ENCODE measurements at regions not wholly inside any gene's neighbourhood (a gene's known extent, or its start where the extent isn't known, plus 50 kb on each side); places are given as distances from the start of the nearest gene placed in this dataset.
"Not testable (repeated sequence)": the region's sequence is repeated elsewhere in the genome, so short reads cannot be mapped to it uniquely, and the experiment has no call there.

- DNase-seq (ENCODE audit: low read depth, low spot score) = not testable (repeated sequence)
Observed at GRCh38 chr1:146641534-146641933, 296.6 kb upstream of the NBPF12 start.

DNA sequence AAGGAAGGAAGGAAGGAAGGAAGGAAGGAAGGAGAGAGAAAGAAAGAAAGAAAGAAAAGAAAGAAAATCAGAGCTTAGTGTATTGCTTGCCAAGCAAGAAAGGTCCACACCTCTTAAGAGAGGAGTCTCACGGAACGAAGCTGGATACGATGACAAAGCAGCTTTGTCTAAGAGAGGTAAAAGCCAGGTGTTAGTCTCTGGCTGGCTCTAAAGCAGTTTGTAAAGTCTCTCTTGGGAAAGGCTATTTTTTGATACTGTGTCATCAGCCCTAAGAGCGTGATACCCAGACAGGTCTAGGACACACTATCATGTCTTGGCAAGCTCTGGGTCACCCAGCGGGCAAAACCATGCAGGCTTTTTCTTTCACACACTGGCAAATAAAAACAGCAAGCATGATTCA, 297.5 kb upstream of the NBPF12 start:
- not testable (repeated sequence) for DNase-seq (ENCODE audit: low read depth, low spot score)

- not testable (repeated sequence) for DNase-seq (ENCODE audit: low read depth, low spot score)
Observed at GRCh38 chr1:146630302-146630701, 307.8 kb upstream of the NBPF12 start.

- DNase-seq (ENCODE audit: low read depth, low spot score) = not testable (repeated sequence)
Observed at GRCh38 chr1:146618582-146618981, 319.5 kb upstream of the NBPF12 start.

GRCh38 chr1:146604681-146605080, 333.4 kb upstream of the NBPF12 start:
- DNase-seq (ENCODE audit: low read depth, low spot score) = not testable (repeated sequence)

GRCh38 chr1:146600720-146601307, 337.3 kb upstream of the NBPF12 start:
- not testable (repeated sequence) for DNase-seq (ENCODE audit: low read depth, low spot score)

GRCh38 chr1:146599906-146600305, 338.2 kb upstream of the NBPF12 start:
- not testable (repeated sequence) for DNase-seq (ENCODE audit: low read depth, low spot score)

- not testable (repeated sequence) for DNase-seq (ENCODE audit: low read depth, low spot score)
Observed at GRCh38 chr1:146581229-146581628, 352.4 kb upstream of the NOTCH2NLA start.

GRCh38 chr1:146567541-146567940, 338.7 kb upstream of the NOTCH2NLA start:
- not testable (repeated sequence) for DNase-seq (ENCODE audit: low read depth, low spot score)

DNA sequence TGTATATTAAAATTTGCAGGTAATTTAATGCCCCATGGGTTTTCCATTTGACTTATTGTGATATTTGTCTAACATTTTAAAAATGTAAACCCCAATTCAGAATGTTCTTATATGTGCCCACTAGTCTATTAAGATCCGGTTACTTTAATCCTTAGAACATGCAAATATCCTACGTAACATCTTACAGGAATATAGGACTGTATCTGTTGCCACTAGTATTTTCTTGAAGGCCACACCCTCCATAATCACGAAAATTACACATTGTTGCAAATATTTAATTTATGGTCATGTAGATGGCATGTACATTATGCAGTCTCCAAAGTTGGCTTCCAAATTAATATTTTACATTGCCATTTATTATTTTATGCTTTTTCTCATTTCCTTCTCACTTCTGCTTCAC, 329.2 kb upstream of the NOTCH2NLA start:
- DNase-seq (ENCODE audit: low read depth, low spot score) = not testable (repeated sequence)

GRCh38 chr1:146556405-146556804, 327.6 kb upstream of the NOTCH2NLA start:
- not testable (repeated sequence) for DNase-seq (ENCODE audit: low read depth, low spot score)

DNA sequence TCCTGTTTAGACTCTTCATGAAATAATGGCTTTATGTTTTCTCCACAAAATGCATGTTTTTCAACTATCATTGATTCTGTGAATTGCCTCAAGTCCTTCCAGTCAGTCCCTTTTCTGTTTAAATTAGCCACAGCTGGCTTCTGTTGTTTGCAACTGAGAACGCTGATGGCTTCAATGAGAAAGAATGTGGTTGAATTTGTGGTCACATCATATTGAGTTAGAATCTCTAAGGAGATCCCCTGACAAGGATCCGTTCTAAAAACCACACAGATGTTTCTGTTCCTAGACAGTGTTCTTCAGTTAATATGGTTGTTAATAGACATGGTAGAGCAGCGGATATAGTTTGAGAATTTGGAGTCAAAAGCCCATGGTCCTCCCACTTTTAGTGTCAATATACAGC, 323.6 kb upstream of the NOTCH2NLA start:
- DNase-seq (ENCODE audit: low read depth, low spot score) = not testable (repeated sequence)

DNA sequence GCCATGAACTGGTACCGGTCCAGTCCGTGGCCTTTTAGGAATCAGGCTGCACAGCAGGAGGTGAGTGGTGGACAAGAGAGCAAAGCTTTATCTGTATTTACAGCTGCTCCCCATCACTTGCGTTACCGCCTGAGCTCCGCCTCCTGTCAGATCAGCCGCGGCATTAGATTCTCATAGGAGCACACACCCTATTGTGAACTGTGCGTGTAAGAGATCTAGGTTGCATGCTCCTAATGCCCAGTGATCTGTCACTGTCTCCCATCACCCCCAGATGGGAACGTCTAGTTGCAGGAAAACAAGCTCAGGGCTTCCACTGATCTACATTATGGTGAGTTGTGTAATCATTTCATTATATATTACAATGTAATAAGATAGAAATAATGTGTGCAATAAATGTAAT, 319.9 kb upstream of the NOTCH2NLA start:
- not testable (repeated sequence) for DNase-seq (ENCODE audit: low read depth, low spot score)

DNA sequence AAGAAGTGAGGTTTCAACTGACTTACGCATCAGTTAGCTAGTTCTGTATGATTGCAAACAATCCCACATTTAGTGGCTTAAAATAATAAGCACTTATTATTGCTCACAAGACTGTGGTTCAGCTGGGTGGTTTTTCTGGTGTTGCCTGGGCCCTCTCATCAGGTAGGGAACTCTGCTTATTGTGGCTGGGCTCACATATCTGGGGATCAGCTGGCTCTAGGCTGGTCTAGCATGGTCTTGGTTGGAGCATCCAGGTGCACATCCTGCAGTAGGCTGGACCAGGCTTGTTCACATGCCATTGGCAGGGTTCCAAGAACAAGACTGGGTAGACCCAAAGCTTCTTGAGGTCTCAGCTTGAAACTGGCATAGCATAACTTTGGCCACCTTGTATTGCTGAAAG, 317.4 kb upstream of the NOTCH2NLA start:
- not testable (repeated sequence) for DNase-seq (ENCODE audit: low read depth, low spot score)

DNA sequence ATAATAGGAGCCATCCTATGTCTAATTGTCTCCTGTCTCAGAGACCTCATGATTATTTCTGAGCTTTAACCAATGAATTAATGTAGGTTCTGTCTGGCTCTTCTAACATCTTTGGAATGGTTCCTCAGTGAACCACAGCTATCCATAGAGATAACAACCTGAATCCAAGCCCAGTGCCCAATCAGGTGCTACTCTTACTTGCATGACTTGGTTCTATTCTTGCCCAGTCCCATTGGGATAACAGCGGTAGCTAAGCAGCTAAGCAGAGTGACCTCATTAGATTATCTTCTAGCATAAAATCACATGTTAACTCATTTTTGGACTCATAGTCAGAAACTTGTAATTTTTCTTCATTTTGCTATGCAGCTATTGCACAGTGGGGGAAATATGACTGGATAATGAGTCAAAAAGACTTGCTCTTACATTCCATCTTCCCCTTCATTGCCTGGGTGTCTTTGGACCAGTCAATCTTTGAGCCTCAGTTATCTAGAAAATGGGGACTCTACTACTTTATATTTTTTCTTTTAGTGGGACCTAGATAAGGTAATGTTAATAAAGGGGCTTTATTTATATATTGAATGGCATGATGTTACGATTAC, 309.1 kb upstream of the NOTCH2NLA start:
- DNase-seq (ENCODE audit: low read depth, low spot score) = not testable (repeated sequence)

GRCh38 chr1:146536028-146536427, 307.2 kb upstream of the NOTCH2NLA start:
- not testable (repeated sequence) for DNase-seq (ENCODE audit: low read depth, low spot score)

DNA sequence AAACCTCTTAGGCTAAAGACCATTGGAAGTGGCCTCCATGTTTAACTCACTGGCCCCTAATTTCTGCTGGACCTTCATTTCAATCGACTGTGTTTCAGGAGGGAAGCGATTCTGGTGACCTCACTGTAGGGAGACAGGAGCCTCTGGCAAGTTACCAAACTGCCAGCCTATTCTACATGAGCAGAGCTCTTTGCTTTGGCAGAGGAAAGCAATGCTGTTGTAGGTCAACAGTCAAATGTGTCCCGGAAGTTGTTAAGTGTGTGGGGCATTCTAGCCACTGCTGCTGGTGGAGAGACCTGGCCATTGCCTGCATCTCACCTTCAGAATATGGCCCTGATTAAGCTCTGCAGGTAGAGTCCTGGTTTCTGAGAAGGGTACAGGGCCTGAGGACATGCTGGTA, 306.8 kb upstream of the NOTCH2NLA start:
- DNase-seq (ENCODE audit: low read depth, low spot score) = not testable (repeated sequence)

DNA sequence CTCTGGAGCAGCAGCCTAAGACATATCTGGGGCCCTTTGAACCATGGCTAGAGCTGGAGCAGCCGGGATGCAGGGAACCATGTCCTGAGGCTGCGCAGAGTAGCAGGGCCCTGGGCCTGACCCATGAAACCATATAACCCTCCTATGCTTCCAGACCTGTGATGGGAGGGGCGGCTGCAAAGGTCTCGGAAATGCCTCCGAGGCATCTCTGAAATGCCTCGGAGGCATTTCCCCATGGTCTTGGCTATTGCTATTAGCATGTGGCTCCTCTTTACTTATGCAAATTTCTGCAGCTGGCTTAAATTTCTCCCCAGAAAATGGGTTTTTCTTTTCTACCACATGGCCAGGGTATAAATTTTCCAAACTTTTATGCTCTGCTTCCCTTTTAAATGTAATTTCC, 302.1 kb upstream of the NOTCH2NLA start:
- not testable (repeated sequence) for DNase-seq (ENCODE audit: low read depth, low spot score)

GRCh38 chr1:146522812-146523211, 294.0 kb upstream of the NOTCH2NLA start:
- not testable (repeated sequence) for DNase-seq (ENCODE audit: low read depth, low spot score)

GRCh38 chr1:146522345-146522744, 293.5 kb upstream of the NOTCH2NLA start:
- not testable (repeated sequence) for DNase-seq (ENCODE audit: low read depth, low spot score)

DNA sequence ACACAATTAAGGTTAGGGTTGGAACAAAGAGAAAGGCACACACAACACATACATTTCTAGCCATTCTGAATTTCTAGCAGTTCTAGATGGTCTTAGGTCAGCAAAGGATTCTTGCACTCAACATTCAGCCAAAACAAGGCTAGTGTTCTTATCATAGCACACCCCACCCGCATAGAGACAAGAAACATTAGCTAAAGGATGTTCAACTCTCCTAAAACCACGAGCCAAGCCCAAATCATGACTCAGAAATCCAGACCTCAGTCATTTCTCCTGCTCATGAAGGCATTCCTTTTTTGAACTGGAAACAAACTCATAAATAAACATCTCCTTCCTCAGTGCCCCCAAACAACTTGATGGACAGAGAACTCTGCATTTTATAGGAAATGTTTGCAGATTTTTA, 293.0 kb upstream of the NOTCH2NLA start:
- not testable (repeated sequence) for DNase-seq (ENCODE audit: low read depth, low spot score)

DNA sequence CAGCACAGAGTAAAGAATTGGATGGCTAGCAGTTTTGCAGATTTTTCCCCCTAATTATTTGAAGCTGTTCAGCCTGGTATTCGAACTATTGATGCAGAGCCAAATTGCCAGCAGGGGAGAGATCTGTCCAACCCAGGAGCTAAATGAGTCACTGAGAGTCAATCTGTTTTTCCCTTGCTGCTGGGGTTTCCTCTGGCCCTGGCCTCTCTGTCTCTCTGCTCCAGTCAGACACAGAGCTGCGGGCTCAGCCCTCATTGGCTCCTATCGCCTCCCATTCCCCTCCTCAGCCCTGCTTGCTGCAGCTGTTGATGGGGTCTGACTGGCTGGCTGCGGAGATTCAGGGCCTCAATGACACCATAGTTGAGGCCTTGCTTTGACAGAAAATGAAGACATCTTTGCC, 284.9 kb upstream of the NOTCH2NLA start:
- not testable (repeated sequence) for DNase-seq (ENCODE audit: low read depth, low spot score)
